Astrocyte (in vitro differentiated cells and primary cell): ENCODE measurements at regions not wholly inside any gene's neighbourhood (a gene's known extent, or its start where the extent isn't known, plus 50 kb on each side); places are given as distances from the start of the nearest gene placed in this dataset.

Experiments
- DNase-seq: peaks from one replicate; pipeline ENCODE4 v3.0.0-alpha.2; 2010; ENCODE audit warnings: low read depth
- FAIRE-seq: peaks from 2 replicates; lab custom pipeline; 2011; peaks lifted over from hg19 to GRCh38; lab: Jason Lieb, UNC
- H2AFZ ChIP-seq: 2 replicates; pipeline ENCODE4 v1.6.0; 2012; ENCODE audit warnings: low read depth, low read length, inconsistent platforms
- H3K27ac ChIP-seq: 2 replicates; pipeline ENCODE4 v1.5.1; 2011; ENCODE audit warnings: low read depth, low read length, inconsistent platforms
- H3K27me3 ChIP-seq: 2 replicates; pipeline ENCODE4 v1.6.0; 2011; ENCODE audit warnings: low read length, inconsistent platforms; ENCODE audit not compliant: insufficient read depth
- H3K36me3 ChIP-seq: 2 replicates; pipeline ENCODE4 v1.5.1; 2011; ENCODE audit warnings: low read length, inconsistent platforms; ENCODE audit not compliant: insufficient read depth
- H3K4me1 ChIP-seq: 2 replicates; pipeline ENCODE4 v1.5.1; 2011; ENCODE audit warnings: low read length, inconsistent platforms; ENCODE audit not compliant: insufficient read depth
- H3K4me2 ChIP-seq: 2 replicates; pipeline ENCODE4 v1.6.0; 2012; ENCODE audit warnings: low read length, inconsistent platforms
- H3K4me3 ChIP-seq: 2 replicates; pipeline ENCODE4 v1.5.1; 2011; ENCODE audit warnings: low read depth, mild to moderate bottlenecking, low read length, inconsistent platforms; ENCODE audit not compliant: insufficient read depth
- H3K79me2 ChIP-seq: 2 replicates; pipeline ENCODE4 v1.6.0; 2012; ENCODE audit warnings: mild to moderate bottlenecking, low read length, inconsistent platforms; ENCODE audit not compliant: insufficient read depth
- H3K9ac ChIP-seq: 2 replicates; pipeline ENCODE4 v1.6.0; 2012; ENCODE audit warnings: mild to moderate bottlenecking, low read length, inconsistent platforms
- H3K9me3 ChIP-seq: 2 replicates; pipeline ENCODE4 v1.5.1; 2012; ENCODE audit warnings: low read depth, mild to moderate bottlenecking, low read length, inconsistent platforms; ENCODE audit not compliant: insufficient read depth
- H4K20me1 ChIP-seq: 2 replicates; pipeline ENCODE4 v1.6.0; 2012; ENCODE audit warnings: low read length, inconsistent platforms; ENCODE audit not compliant: insufficient read depth
- H3K27ac Mint-ChIP-seq: one replicate; pipeline ENCODE4 v1.8.0; 2021; ENCODE audit warnings: mild to moderate bottlenecking, mixed read lengths; ENCODE audit not compliant: unreplicated experiment
- H3K27me3 Mint-ChIP-seq: one replicate; pipeline ENCODE4 v1.8.0; 2021; ENCODE audit warnings: low read depth, mixed read lengths; ENCODE audit not compliant: unreplicated experiment
- H3K36me3 Mint-ChIP-seq: one replicate; pipeline ENCODE4 v1.8.0; 2021; ENCODE audit warnings: low read depth, mixed read lengths; ENCODE audit not compliant: unreplicated experiment
- H3K4me1 Mint-ChIP-seq: one replicate; pipeline ENCODE4 v1.8.0; 2021; ENCODE audit warnings: low read depth, mixed read lengths; ENCODE audit not compliant: unreplicated experiment
- H3K4me3 Mint-ChIP-seq: one replicate; pipeline ENCODE4 v1.8.0; 2021; ENCODE audit warnings: mild to moderate bottlenecking, moderate library complexity, mixed read lengths; ENCODE audit not compliant: unreplicated experiment
- H3K9me3 Mint-ChIP-seq: one replicate; pipeline ENCODE4 v1.8.0; 2021; ENCODE audit warnings: mild to moderate bottlenecking, mixed read lengths; ENCODE audit not compliant: unreplicated experiment
- CTCF ChIP-seq: IDR thresholded peaks from 2 replicates; pipeline ENCODE4 v1.5.1; 2011; ENCODE audit warnings: low read depth, mild to moderate bottlenecking, inconsistent platforms, low read length, moderate library complexity; ENCODE audit not compliant: insufficient read depth
- EZH2 ChIP-seq: IDR thresholded peaks from 2 replicates; pipeline ENCODE4 v1.6.1; 2012; ENCODE audit warnings: mild to moderate bottlenecking, low read length, inconsistent platforms; ENCODE audit not compliant: insufficient read depth

DNA sequence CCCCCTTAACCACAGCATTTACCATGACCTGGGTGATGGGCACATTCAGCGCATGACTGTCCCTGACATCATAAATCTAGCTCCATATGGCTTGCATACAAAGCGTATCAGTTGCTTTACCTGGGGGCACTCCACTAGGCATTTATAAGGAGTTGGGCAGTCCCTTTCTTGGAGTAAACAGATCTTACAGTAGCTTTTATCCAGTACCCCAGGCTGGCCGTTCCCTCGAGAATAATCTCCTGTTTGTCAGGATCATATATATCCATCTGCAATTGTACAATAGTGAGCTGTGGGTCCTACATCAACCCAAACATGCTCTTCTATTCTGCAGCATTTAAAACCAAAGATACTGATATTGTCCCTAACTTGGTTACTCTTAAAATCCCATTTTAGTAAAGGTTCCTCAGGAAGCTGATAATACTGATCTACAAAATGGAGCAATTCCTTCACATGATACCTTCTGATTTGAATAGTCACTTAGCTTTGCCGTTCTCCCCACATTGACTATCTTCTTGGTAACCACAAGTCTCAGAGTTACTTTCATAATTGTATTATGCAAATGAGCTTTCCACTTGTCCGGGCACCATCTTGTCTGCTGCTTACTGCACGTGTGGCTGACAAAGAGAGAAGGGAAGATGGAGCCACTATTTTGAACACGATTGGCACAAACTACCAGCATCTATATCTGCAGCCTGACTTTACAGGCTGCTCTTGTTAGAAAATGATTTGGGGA lies 205.0 kb downstream of the CWF19L2 start:
- Histone ChIP-seq H3K27me3 (no peaks in the 10 kb centered on the region), H3K36me3 (no peaks in the 10 kb centered on the region), H3K9me3 (no peaks in the 10 kb centered on the region), H3K4me1 (no peaks in the 10 kb centered on the region), H3K9ac (no peak overlapping the region), H3K79me2 (no peaks in the 10 kb centered on the region), H2AFZ (no peak overlapping the region), H3K4me3 (no peak overlapping the region), H3K27ac (no peak overlapping the region), H4K20me1 (no peaks in the 10 kb centered on the region), H3K4me2 (no peak overlapping the region)
- Mint-ChIP-seq H3K4me1 (no peaks in the 10 kb centered on the region), H3K36me3 (no peaks in the 10 kb centered on the region), H3K9me3 (peaks cover 3% of the 10 kb centered on the region), H3K27me3 (no peaks in the 10 kb centered on the region), H3K4me3 (no peak overlapping the region), H3K27ac (no peak overlapping the region)
- FAIRE-seq (no peak), DNase-seq (no peak)
- TF ChIP-seq EZH2 (no peak), CTCF (no peak)

DNA sequence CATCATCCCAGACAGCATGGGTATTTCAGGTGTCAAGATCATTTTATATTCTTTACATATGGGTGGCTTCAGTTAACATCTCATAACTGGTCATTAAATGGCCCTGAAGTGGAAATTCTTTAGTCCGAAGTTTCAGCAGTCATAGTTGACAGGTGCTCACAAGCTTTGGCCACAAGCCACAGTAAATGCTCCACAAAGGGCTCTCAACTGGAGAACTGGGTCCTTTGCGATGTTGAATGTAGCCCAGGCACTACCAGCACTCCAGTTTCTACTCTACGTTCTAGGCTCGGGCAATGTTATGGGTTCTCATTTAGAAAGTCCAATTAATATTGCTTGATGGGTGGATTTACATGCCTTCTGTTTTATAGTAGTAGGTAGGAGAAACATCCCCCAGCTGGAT lies 206.3 kb downstream of the CWF19L2 start:
- H3K4me2 ChIP-seq: no peak overlapping the region
- no peaks in the 10 kb centered on the region for H3K36me3 ChIP-seq
- no peak overlapping the region for H3K9ac ChIP-seq
- no peaks in the 10 kb centered on the region for H4K20me1 ChIP-seq
- H3K4me1 Mint-ChIP-seq: no peaks in the 10 kb centered on the region
- no peaks in the 10 kb centered on the region for H3K27me3 Mint-ChIP-seq
- H3K27me3 ChIP-seq: no peaks in the 10 kb centered on the region
- no peaks in the 10 kb centered on the region for H3K79me2 ChIP-seq
- no peak overlapping the region for H3K27ac ChIP-seq
- H2AFZ ChIP-seq: no peak overlapping the region
- no peak for DNase-seq
- H3K9me3 ChIP-seq: no peaks in the 10 kb centered on the region
- peaks cover 3% of the 10 kb centered on the region for H3K9me3 Mint-ChIP-seq
- no peaks in the 10 kb centered on the region for H3K4me1 ChIP-seq
- H3K36me3 Mint-ChIP-seq: no peaks in the 10 kb centered on the region
- TF ChIP-seq CTCF: no peak
- TF ChIP-seq EZH2: no peak
- H3K27ac Mint-ChIP-seq: no peak overlapping the region
- H3K4me3 Mint-ChIP-seq: no peak overlapping the region
- FAIRE-seq: no peak
- H3K4me3 ChIP-seq: no peak overlapping the region

DNA sequence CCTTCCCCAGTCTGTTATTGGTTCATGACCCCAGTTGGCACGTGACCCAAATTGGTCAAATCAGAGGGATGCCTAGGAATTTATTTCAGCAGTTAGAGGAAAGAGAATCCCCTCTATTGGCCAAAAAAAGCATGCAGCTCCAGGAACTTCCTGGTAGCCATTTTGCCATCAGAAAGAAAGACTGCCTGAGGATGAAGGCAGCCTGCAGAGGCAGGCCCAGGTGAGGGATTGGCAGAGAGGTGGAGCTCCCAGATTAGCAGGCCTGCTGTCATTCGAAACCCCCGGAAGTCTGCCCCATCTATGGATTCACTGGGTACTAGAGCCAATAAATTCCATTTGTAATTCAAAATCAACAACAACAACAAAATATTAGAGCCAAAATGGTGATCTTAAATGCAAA lies 207.6 kb downstream of the CWF19L2 start:
- no peaks in the 10 kb centered on the region for H3K4me1 Mint-ChIP-seq
- H2AFZ ChIP-seq: no peak overlapping the region

More for the DNA sequence above, 207.6 kb downstream of the CWF19L2 start:
- no peak overlapping the region for H3K4me3 ChIP-seq
- no peak overlapping the region for H3K27ac Mint-ChIP-seq
- no peaks in the 10 kb centered on the region for H3K27me3 Mint-ChIP-seq
- no peaks in the 10 kb centered on the region for H3K27me3 ChIP-seq
- H3K79me2 ChIP-seq: no peaks in the 10 kb centered on the region
- peaks cover 3% of the 10 kb centered on the region for H3K9me3 Mint-ChIP-seq
- H3K4me1 ChIP-seq: no peaks in the 10 kb centered on the region
- no peak overlapping the region for H3K4me3 Mint-ChIP-seq
- no peak overlapping the region for H3K27ac ChIP-seq
- DNase-seq (no peak), FAIRE-seq (no peak)
- no peaks in the 10 kb centered on the region for H3K36me3 Mint-ChIP-seq
- H3K4me2 ChIP-seq: no peak overlapping the region
- H3K36me3 ChIP-seq: no peaks in the 10 kb centered on the region
- H4K20me1 ChIP-seq: no peaks in the 10 kb centered on the region
- H3K9me3 ChIP-seq: no peaks in the 10 kb centered on the region
- no peak overlapping the region for H3K9ac ChIP-seq
- TF ChIP-seq CTCF: no peak
- TF ChIP-seq EZH2: no peak
